GM18505 (cell line): ENCODE measurements at regions not wholly inside any gene's neighbourhood (a gene's known extent, or its start where the extent isn't known, plus 50 kb on each side); places are given as distances from the start of the nearest gene placed in this dataset.

Source experiments
- ATAC-seq: cut with Tn5 transposase; IDR thresholded peaks from one replicate; pipeline ENCODE4 v1.9.1; 2021; ENCODE audit not compliant: unreplicated experiment
- POLR2A ChIP-seq: IDR thresholded peaks from 4 replicates; pipeline ENCODE4 v1.6.1; 2011; ENCODE audit warnings: borderline replicate concordance; ENCODE audit not compliant: insufficient read depth, insufficient read length; ENCODE audit errors: extremely low read depth

GRCh38 chr4:66604192-66604591, 933.9 kb upstream of the EPHA5 start:
- no peak for ATAC-seq
- TF ChIP-seq POLR2A = no peak

GRCh38 chr4:66602622-66603021, 932.3 kb upstream of the EPHA5 start:
- TF ChIP-seq POLR2A = no peak
- ATAC-seq = no peak

- no peak for TF ChIP-seq POLR2A
- no peak for ATAC-seq
Measured at GRCh38 chr4:66591968-66592367, 921.7 kb upstream of the EPHA5 start.

GRCh38 chr4:66590488-66591215, 920.4 kb upstream of the EPHA5 start:
- no peak for TF ChIP-seq POLR2A
- no peak for ATAC-seq

DNA sequence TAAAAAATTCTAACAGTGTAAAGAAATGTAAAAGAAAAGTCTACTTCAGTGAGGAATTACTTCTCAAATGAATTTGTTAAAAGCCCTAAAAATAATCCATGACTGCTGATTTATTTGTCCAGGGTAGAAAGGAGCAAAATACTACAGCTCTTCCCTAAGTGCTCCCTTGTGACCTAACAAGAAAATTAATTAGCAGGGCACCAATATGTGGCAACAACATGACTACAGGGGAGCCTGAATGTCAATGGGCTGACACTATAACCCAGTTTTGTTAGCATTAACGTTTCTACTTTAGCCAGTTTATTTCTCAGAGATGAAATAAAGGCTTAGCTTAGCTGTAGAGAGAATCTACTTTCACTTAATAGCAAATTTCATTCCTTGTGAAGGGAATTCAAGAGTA, 918.9 kb upstream of the EPHA5 start:
- ATAC-seq = no peak
- no peak for TF ChIP-seq POLR2A

- no peak for TF ChIP-seq POLR2A
- ATAC-seq = no peak
Measured at GRCh38 chr4:66585767-66586166, 915.5 kb upstream of the EPHA5 start.

DNA sequence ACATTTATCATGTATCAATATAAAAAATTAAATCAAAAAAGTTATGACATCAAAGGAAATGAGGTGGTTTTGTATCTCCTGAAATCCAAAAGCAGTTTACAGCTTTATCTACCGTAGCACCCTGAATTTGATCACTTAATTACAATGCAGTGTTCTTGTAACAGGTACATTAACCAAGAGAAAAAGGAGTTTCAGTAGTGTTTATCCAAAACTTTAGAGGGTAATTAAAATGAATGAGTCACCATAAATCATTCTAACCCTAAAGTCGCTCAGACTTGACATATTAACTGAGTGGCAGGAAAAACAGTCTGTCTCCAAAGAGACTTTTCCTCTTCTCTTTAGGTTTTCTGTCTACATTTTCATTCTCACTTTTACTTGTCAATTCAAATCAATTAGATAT, 907.6 kb upstream of the EPHA5 start:
- no peak for TF ChIP-seq POLR2A
- ATAC-seq = no peak

GRCh38 chr4:66575008-66575696, 904.9 kb upstream of the EPHA5 start:
- TF ChIP-seq POLR2A = no peak
- no peak for ATAC-seq

DNA sequence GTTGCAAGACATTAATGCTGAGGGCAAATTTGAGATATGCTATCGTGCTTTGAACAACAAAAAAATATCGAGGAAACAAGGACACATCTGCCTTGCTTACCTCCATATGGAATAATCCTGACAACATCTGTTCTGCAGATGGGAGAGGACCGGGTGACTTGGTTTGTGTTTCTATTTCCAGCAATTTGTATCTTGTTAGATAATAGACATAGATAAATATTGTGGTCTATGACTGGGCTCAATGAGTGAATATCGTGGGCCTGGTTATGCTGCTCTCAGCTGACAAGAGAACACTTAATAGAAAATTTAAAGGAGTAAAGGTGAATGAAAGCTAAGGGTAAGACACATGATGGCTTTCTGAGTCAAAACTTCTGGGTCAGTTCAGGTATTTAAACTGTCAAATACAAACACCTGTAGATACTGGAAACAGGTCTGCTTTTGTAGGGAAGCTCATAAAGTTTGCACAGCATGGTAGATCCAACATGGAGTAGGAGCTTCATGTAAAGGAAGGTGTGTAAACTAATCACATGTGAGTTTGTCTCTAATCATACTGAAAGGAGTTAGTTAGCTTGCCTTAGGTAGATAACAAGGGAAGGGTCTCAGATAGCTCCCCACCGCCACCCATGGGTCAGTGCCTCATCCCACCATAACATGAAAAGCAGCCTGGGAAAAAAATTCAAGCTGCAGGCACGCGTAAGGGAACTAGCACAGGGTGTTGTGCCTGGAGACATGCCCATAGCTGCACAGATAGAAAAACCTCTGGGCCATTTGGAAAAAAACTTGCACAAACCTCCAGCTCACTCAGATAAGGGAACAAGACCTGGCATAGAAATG, 904.1 kb upstream of the EPHA5 start:
- TF ChIP-seq POLR2A = no peak
- no peak for ATAC-seq

- TF ChIP-seq POLR2A = no peak
- no peak for ATAC-seq
Measured at GRCh38 chr4:66572949-66573348, 902.7 kb upstream of the EPHA5 start.

- no peak for ATAC-seq
- no peak for TF ChIP-seq POLR2A
Measured at GRCh38 chr4:66571145-66571695, 900.9 kb upstream of the EPHA5 start.

- no peak for ATAC-seq
Measured at GRCh38 chr4:66569228-66569627, 898.9 kb upstream of the EPHA5 start.

DNA sequence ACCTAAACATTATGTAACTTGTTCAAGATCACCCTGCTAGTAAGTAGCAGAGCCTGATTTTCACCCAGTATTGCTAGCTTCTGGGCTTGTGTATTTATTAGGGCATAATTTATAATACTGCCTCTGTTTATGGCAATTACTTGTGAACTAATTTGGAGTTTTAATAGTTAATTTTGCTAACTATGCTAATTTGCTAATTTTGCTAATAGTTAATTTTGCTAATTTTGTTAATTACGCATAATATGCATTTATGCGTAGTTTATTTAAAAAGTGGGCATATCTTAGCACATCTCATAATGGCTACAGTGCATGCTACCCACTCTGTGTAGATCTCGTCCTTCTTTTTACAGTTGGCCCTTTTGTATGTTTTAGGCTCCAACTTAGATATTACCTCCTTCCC, 898.1 kb upstream of the EPHA5 start:
- TF ChIP-seq POLR2A = no peak
- no peak for ATAC-seq

More at GRCh38 chr4:66569228-66569627, 898.9 kb upstream of the EPHA5 start:
- TF ChIP-seq POLR2A = no peak
